ENCODE measurements at regions not wholly inside any gene's neighbourhood (a gene's known extent, or its start where the extent isn't known, plus 50 kb on each side); places are given as distances from the start of the nearest gene placed in this dataset.

DNA sequence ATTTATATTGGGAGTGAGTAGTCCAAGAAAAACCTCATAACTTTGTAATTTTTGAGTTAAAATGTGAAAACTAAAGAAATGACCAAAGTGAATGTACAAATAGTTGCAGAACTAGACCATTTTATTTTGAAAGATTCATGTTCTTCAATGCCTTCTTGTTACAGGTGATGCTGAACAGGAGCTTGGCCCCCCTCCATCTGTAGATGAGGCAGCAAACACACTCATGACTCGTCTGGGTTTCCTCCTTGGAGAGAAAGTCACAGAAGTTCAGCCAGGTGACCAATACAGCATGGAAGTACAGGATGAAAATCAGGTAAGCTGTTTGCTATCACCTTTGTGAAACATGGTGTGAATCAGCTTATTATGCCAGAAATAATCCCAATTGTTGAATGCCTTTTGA, 227.8 kb downstream of the TANC2 start:
- TF ChIP-seq, protein P1, sequence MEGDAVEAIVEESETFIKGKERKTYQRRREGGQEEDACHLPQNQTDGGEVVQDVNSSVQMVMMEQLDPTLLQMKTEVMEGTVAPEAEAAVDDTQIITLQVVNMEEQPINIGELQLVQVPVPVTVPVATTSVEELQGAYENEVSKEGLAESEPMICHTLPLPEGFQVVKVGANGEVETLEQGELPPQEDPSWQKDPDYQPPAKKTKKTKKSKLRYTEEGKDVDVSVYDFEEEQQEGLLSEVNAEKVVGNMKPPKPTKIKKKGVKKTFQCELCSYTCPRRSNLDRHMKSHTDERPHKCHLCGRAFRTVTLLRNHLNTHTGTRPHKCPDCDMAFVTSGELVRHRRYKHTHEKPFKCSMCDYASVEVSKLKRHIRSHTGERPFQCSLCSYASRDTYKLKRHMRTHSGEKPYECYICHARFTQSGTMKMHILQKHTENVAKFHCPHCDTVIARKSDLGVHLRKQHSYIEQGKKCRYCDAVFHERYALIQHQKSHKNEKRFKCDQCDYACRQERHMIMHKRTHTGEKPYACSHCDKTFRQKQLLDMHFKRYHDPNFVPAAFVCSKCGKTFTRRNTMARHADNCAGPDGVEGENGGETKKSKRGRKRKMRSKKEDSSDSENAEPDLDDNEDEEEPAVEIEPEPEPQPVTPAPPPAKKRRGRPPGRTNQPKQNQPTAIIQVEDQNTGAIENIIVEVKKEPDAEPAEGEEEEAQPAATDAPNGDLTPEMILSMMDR (IDR thresholded peaks at IDR 0.05): no peak
- Histone ChIP-seq H3K27ac (no peak overlapping the region), H3K27me3 (replicated peaks; ENCODE audit: insufficient read depth) (no peaks in the 10 kb centered on the region), H3K4me1 (ENCODE audit: control insufficient read depth in 1 of 2, low read depth in 2 of 2) (peaks cover 6 to 11% of the 10 kb centered on the region in 2 donors), H3K4me3 (no peak overlapping the region), H3K9me3 (no peaks in the 10 kb centered on the region), H3K36me3 (no peaks in the 10 kb centered on the region)
- ATAC-seq (ENCODE audit: insufficient number of reproducible peaks, low FRiP score, low read depth): no peak
- no peak for DNase-seq (ENCODE audit: low spot score)

DNA sequence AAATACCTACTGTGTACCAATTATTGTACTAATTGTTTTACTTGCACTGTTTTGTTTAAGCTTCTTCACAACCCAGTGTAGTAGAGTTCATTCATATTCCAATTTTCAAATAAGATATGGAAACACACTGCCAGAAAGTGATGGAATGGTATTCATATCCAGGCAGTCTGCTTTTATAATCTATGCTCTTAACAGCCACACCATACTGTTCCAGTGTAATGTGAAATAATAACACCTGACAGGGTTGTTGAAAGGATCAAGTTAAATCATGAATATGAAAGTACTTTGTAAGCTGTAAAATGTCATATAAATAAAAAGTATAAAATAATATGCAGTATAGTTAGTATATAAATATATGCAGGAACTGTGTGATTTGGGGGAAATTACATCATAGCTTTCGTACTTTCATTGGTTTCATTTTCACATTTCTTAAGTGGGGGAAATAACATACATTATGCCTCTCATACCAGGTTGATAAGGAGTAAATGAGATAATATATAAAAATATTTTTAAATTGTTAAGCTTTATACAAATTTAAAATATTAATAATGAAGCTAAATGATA, 230.8 kb downstream of the TANC2 start:
- Histone ChIP-seq H3K27ac (no peak overlapping the region), H3K27me3 (replicated peaks; ENCODE audit: insufficient read depth) (no peaks in the 10 kb centered on the region), H3K9me3 (no peaks in the 10 kb centered on the region), H3K4me1 (ENCODE audit: control insufficient read depth in 1 of 2, low read depth in 2 of 2) (no peaks in the 10 kb centered on the region), H3K36me3 (no peaks in the 10 kb centered on the region), H3K4me3 (no peak overlapping the region)
- TF ChIP-seq, protein P1 (IDR thresholded peaks at IDR 0.05): no peak
- no peak for ATAC-seq (ENCODE audit: insufficient number of reproducible peaks, low FRiP score, low read depth)
- no peak for DNase-seq (ENCODE audit: low spot score)

GRCh38 chr17:63203652-63204051, 237.6 kb downstream of the TANC2 start:
- TF ChIP-seq, protein P1 (IDR thresholded peaks at IDR 0.05): no peak
- ATAC-seq (ENCODE audit: insufficient number of reproducible peaks, low FRiP score, low read depth): no peak
- Histone ChIP-seq H3K9me3 (no peaks in the 10 kb centered on the region), H3K4me3 (no peak overlapping the region), H3K27ac (no peak overlapping the region), H3K27me3 (replicated peaks; ENCODE audit: insufficient read depth) (no peaks in the 10 kb centered on the region), H3K4me1 (ENCODE audit: control insufficient read depth in 1 of 2, low read depth in 2 of 2) (no peaks in the 10 kb centered on the region), H3K36me3 (no peaks in the 10 kb centered on the region)
- no peak for DNase-seq (ENCODE audit: low spot score)

GRCh38 chr17:63221939-63222338, 224.2 kb downstream of the CYB561 start:
- no peaks in the 10 kb centered on the region for H3K4me1 ChIP-seq (ENCODE audit: control insufficient read depth in 1 of 2, low read depth in 2 of 2)
- H3K27me3 ChIP-seq (replicated peaks; ENCODE audit: insufficient read depth): no peaks in the 10 kb centered on the region
- H3K36me3 ChIP-seq: no peaks in the 10 kb centered on the region
- ATAC-seq (ENCODE audit: insufficient number of reproducible peaks, low FRiP score, low read depth) (no peak), DNase-seq (ENCODE audit: low spot score) (no peak)
- TF ChIP-seq, protein P1 (IDR thresholded peaks at IDR 0.05): no peak
- H3K9me3 ChIP-seq: no peaks in the 10 kb centered on the region
- H3K4me3 ChIP-seq: no peak overlapping the region
- H3K27ac ChIP-seq: no peak overlapping the region

- no peak for ATAC-seq (ENCODE audit: insufficient number of reproducible peaks, low FRiP score, low read depth)
Measured at GRCh38 chr17:63222655-63223054, 223.5 kb downstream of the CYB561 start.

More at GRCh38 chr17:63222655-63223054, 223.5 kb downstream of the CYB561 start:
- Histone ChIP-seq H3K4me3 (no peak overlapping the region), H3K27me3 (replicated peaks; ENCODE audit: insufficient read depth) (no peaks in the 10 kb centered on the region), H3K4me1 (ENCODE audit: control insufficient read depth in 1 of 2, low read depth in 2 of 2) (no peaks in the 10 kb centered on the region), H3K9me3 (no peaks in the 10 kb centered on the region), H3K27ac (no peak overlapping the region), H3K36me3 (no peaks in the 10 kb centered on the region)
- DNase-seq (ENCODE audit: low spot score): no peak
- TF ChIP-seq, protein P1 (IDR thresholded peaks at IDR 0.05): no peak
